NOMO-1 treated with DMSO at 0.1 percent for 48 hours (cell line): ENCODE measurements at regions not wholly inside any gene's neighbourhood (a gene's known extent, or its start where the extent isn't known, plus 50 kb on each side); places are given as distances from the start of the nearest gene placed in this dataset.
A peak's percentile ranks its signal among the peaks of the same experiment; 100 is the strongest.
"Not testable (repeated sequence)": the region's sequence is repeated elsewhere in the genome, so short reads cannot be mapped to it uniquely, and the experiment has no call there.

ENCODE experiments used
- DNase-seq: peaks from one replicate; lab custom pipeline; 2025; ENCODE audit not compliant: unreplicated experiment; lab: John Stamatoyannopoulos, UW

GRCh38 chr6:170003451-170004160 lies 252.2 kb downstream of the ERMARD start:
- no peak for DNase-seq

- DNase-seq = no peak
Observed at GRCh38 chr6:170003027-170003426, 251.6 kb downstream of the ERMARD start.

GRCh38 chr6:170001782-170002181 lies 250.4 kb downstream of the ERMARD start:
- not testable (repeated sequence) for DNase-seq

- no peak for DNase-seq
Observed at GRCh38 chr6:170000071-170000843, 248.8 kb downstream of the ERMARD start.

GRCh38 chr6:169999367-169999766 lies 247.9 kb downstream of the ERMARD start:
- DNase-seq = peak; percentile 16

GRCh38 chr6:169998457-169998856 lies 247.0 kb downstream of the ERMARD start:
- no peak for DNase-seq

GRCh38 chr6:169997930-169998218 lies 246.5 kb downstream of the ERMARD start:
- peak; percentile 60 for DNase-seq

- peak; percentile 57 for DNase-seq
Observed at GRCh38 chr6:169997187-169997929, 245.9 kb downstream of the ERMARD start.

GRCh38 chr6:169996378-169997051 lies 245.1 kb downstream of the ERMARD start:
- no peak for DNase-seq

GRCh38 chr6:169994739-169995138 lies 243.3 kb downstream of the ERMARD start:
- no peak for DNase-seq

GRCh38 chr6:169993861-169994481 lies 242.5 kb downstream of the ERMARD start:
- DNase-seq = no peak

GRCh38 chr6:169991913-169992312 lies 240.5 kb downstream of the ERMARD start:
- DNase-seq = no peak

- no peak for DNase-seq
Observed at GRCh38 chr6:169991031-169991390, 239.6 kb downstream of the ERMARD start.

- DNase-seq = peak; percentile 94
Observed at GRCh38 chr6:169990095-169991030, 238.9 kb downstream of the ERMARD start.

GRCh38 chr6:169989594-169989993 lies 238.2 kb downstream of the ERMARD start:
- no peak for DNase-seq

GRCh38 chr6:169988769-169989550 lies 237.5 kb downstream of the ERMARD start:
- no peak for DNase-seq

- no peak for DNase-seq
Observed at GRCh38 chr6:169986848-169987498, 235.6 kb downstream of the ERMARD start.

- DNase-seq = no peak
Observed at GRCh38 chr6:169986171-169986847, 234.9 kb downstream of the ERMARD start.
